ENCODE measurements at regions not wholly inside any gene's neighbourhood (a gene's known extent, or its start where the extent isn't known, plus 50 kb on each side); places are given as distances from the start of the nearest gene placed in this dataset.

- DNase-seq, result no peak
Observed at GRCh38 chr19:32146664-32147063, 198.7 kb upstream of the ZNF507 start.

GRCh38 chr19:32150605-32151004, 194.8 kb upstream of the ZNF507 start:
- DNase-seq, result no peak

- no peak for DNase-seq
Observed at GRCh38 chr19:32154418-32154817, 191.0 kb upstream of the ZNF507 start.

- no peak for DNase-seq
Observed at GRCh38 chr19:32164384-32164992, 180.9 kb upstream of the ZNF507 start.

GRCh38 chr19:32165141-32165540, 180.3 kb upstream of the ZNF507 start:
- no peak for DNase-seq

- no peak for DNase-seq
Observed at GRCh38 chr19:32165750-32166149, 179.7 kb upstream of the ZNF507 start.

- DNase-seq, result no peak
Observed at GRCh38 chr19:32166238-32166637, 179.2 kb upstream of the ZNF507 start.

- no peak for DNase-seq
Observed at GRCh38 chr19:32168111-32168510, 177.3 kb upstream of the ZNF507 start.

GRCh38 chr19:32168606-32169005, 176.8 kb upstream of the ZNF507 start:
- no peak for DNase-seq

- DNase-seq, result no peak
Observed at GRCh38 chr19:32171719-32172151, 173.7 kb upstream of the ZNF507 start.

- no peak for DNase-seq
Observed at GRCh38 chr19:32172566-32173160, 172.7 kb upstream of the ZNF507 start.

GRCh38 chr19:32173836-32174235, 171.6 kb upstream of the ZNF507 start:
- no peak for DNase-seq

- DNase-seq, result no peak
Observed at GRCh38 chr19:32174386-32175113, 170.9 kb upstream of the ZNF507 start.

GRCh38 chr19:32176591-32176990, 168.8 kb upstream of the ZNF507 start:
- no peak for DNase-seq

- no peak for DNase-seq
Observed at GRCh38 chr19:32177686-32178085, 167.7 kb upstream of the ZNF507 start.

GRCh38 chr19:32178401-32178800, 167.0 kb upstream of the ZNF507 start:
- DNase-seq, result no peak

GRCh38 chr19:32178956-32179355, 166.5 kb upstream of the ZNF507 start:
- no peak for DNase-seq

- DNase-seq, result no peak
Observed at GRCh38 chr19:32181216-32181920, 164.0 kb upstream of the ZNF507 start.

- DNase-seq, result no peak
Observed at GRCh38 chr19:32186542-32187330, 158.7 kb upstream of the ZNF507 start.

- no peak for DNase-seq
Observed at GRCh38 chr19:32188921-32189320, 156.5 kb upstream of the ZNF507 start.

GRCh38 chr19:32189956-32190706, 155.3 kb upstream of the ZNF507 start:
- no peak for DNase-seq

GRCh38 chr19:32191921-32192320, 153.5 kb upstream of the ZNF507 start:
- no peak for DNase-seq

Data from activated gamma-delta T cell (primary cell).